Peyer's patch (tissue), 4 donors: ENCODE measurements at regions not wholly inside any gene's neighbourhood (a gene's known extent, or its start where the extent isn't known, plus 50 kb on each side); places are given as distances from the start of the nearest gene placed in this dataset.

Source experiments
- POLR2A ChIP-seq, 2 donors: fragments of 450-650 bp; IDR thresholded peaks; one replicate each; pipeline ENCODE4 v1.5.1; 2017; ENCODE audit warnings: antibody characterized with exemption in 2 of 2, mild to moderate bottlenecking in 2 of 2, moderate library complexity in 2 of 2
- TF ChIP-seq, protein P1 (sequence below), 6 experiments: fragments of 450-650 bp in 4 of 6; fragments of 200-600 bp in 2 of 6; sonication (generic) in 1 of 6; IDR thresholded peaks; one replicate each; pipeline ENCODE4 v1.5.1; 2017 to 2019; ENCODE audit warnings: antibody characterized with exemption in 6 of 6, mild to moderate bottlenecking in 3 of 6, moderate library complexity in 1 of 6

DNA sequence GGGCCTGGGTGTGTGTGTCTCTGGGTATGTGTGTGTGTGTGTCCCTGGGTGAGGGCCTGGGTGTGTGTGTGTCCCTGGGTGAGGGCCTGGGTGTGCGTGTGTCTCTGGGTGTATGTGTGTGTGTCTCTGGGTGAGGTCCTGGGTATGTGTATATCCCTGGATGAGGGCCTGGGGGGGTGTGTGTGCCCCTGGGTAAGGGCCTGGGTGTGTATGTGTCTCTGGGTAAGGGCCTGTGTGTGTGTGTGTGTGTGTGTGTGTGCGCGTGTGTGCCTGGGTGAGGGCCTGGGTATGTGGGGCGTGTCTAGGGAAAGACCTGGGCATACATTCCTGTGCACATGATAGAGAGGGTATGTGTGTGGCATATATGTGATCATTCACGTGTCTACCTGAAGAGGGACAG is 155.1 kb upstream of the ZC3H12A start:
- TF ChIP-seq, protein P1, sequence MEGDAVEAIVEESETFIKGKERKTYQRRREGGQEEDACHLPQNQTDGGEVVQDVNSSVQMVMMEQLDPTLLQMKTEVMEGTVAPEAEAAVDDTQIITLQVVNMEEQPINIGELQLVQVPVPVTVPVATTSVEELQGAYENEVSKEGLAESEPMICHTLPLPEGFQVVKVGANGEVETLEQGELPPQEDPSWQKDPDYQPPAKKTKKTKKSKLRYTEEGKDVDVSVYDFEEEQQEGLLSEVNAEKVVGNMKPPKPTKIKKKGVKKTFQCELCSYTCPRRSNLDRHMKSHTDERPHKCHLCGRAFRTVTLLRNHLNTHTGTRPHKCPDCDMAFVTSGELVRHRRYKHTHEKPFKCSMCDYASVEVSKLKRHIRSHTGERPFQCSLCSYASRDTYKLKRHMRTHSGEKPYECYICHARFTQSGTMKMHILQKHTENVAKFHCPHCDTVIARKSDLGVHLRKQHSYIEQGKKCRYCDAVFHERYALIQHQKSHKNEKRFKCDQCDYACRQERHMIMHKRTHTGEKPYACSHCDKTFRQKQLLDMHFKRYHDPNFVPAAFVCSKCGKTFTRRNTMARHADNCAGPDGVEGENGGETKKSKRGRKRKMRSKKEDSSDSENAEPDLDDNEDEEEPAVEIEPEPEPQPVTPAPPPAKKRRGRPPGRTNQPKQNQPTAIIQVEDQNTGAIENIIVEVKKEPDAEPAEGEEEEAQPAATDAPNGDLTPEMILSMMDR (IDR thresholded peaks at IDR 0.05): no peak
- TF ChIP-seq POLR2A (IDR thresholded peaks at IDR 0.05): no peak
